H1 (cell line): ENCODE measurements at regions not wholly inside any gene's neighbourhood (a gene's known extent, or its start where the extent isn't known, plus 50 kb on each side); places are given as distances from the start of the nearest gene placed in this dataset.

Source experiments
- CTCF ChIA-PET: fragments of 300-600 bp; sonication (Branson Sonifier 250); formaldehyde crosslinking; loops from one replicate; lab custom pipeline; 2021; ENCODE audit not compliant: partially characterized antibody; lab: Charles Lee
- POLR2A ChIA-PET: fragments of 300-600 bp; sonication (Branson Sonifier 250); formaldehyde crosslinking; loops from one replicate; lab custom pipeline; 2021; ENCODE audit warnings: inconsistent platforms; ENCODE audit not compliant: partially characterized antibody; lab: Charles Lee
- DNase-seq, 2 experiments: peaks; one replicate each; pipeline versions ENCODE4 v3.0.0 to v3.0.0-alpha.2; 2010 to 2022; ENCODE audit warnings: low spot score in 2 of 2, low read depth in 1 of 2, mixed read lengths in 1 of 2
- FAIRE-seq: peaks from 2 replicates; lab custom pipeline; 2011; peaks lifted over from hg19 to GRCh38; lab: Jason Lieb, UNC
- H2AFZ ChIP-seq: 2 replicates; pipeline ENCODE4 v1.8.1; 2012; ENCODE audit warnings: low read length, inconsistent platforms
- H2AK5ac ChIP-seq: 2 replicates; pipeline ENCODE4 v1.6.1; 2013; ENCODE audit warnings: low read depth, low read length
- H2BK120ac ChIP-seq: replicated peaks from 2 replicates; pipeline ENCODE3; 2013; ENCODE audit warnings: low read depth, low read length, inconsistent platforms
- H2BK12ac ChIP-seq: 2 replicates; pipeline ENCODE4 v1.6.1; 2013; ENCODE audit warnings: low read depth, low read length
- H2BK15ac ChIP-seq: 2 replicates; pipeline ENCODE4 v1.6.1; 2013; ENCODE audit warnings: low read length
- H2BK20ac ChIP-seq: 2 replicates; pipeline ENCODE4 v1.6.1; 2013; ENCODE audit warnings: low read length
- H2BK5ac ChIP-seq: 2 replicates; pipeline ENCODE4 v1.6.1; 2013; ENCODE audit warnings: low read depth, low read length
- H3K14ac ChIP-seq: 2 replicates; pipeline ENCODE4 v1.6.1; 2013; ENCODE audit warnings: inconsistent platforms; ENCODE audit not compliant: insufficient read length
- H3K18ac ChIP-seq: 2 replicates; pipeline ENCODE4 v1.6.1; 2013; ENCODE audit warnings: low read length; ENCODE audit errors: extremely low read depth
- H3K23ac ChIP-seq: 2 replicates; pipeline ENCODE4 v1.6.1; 2013; ENCODE audit warnings: inconsistent platforms; ENCODE audit not compliant: insufficient read length
- H3K23me2 ChIP-seq: 2 replicates; pipeline ENCODE4 v1.6.1; 2013; ENCODE audit warnings: low read depth, low read length
- H3K27ac ChIP-seq: 2 replicates; pipeline ENCODE4 v1.6.1; 2011; ENCODE audit warnings: low read depth, low read length, inconsistent platforms
- H3K27me3 ChIP-seq, 4 experiments: replicated peaks in 1 of 4; 1 replicate in 1 of 4; 2 replicates in 3 of 4; pipeline versions ENCODE4 v1.6.1 to v1.8.1; 2011 to 2013; ENCODE audit warnings: low read length in 3 of 4, mild to moderate bottlenecking in 3 of 4, inconsistent platforms in 2 of 4, mixed read lengths in 2 of 4, moderate library complexity in 1 of 4; ENCODE audit not compliant: control insufficient read depth in 3 of 4, insufficient read depth in 3 of 4; ENCODE audit errors: extremely low read depth in 1 of 4
- H3K36me3 ChIP-seq, 4 experiments: 2 replicates each; pipeline versions ENCODE4 v1.6.1 to v1.8.1; 2011 to 2013; ENCODE audit warnings: mild to moderate bottlenecking in 4 of 4, low read length in 3 of 4, moderate library complexity in 2 of 4, control low read depth in 1 of 4, inconsistent platforms in 1 of 4; ENCODE audit not compliant: insufficient read depth in 4 of 4, control insufficient read depth in 2 of 4
- H3K4ac ChIP-seq: replicated peaks from 2 replicates; pipeline ENCODE3; 2013; ENCODE audit warnings: low read length, low read depth, mixed read lengths, inconsistent platforms; ENCODE audit not compliant: insufficient read length
- H3K4me1 ChIP-seq, 4 experiments: replicated peaks in 1 of 4; 1 replicate in 1 of 4; 2 replicates in 3 of 4; pipeline versions ENCODE4 v1.6.1 to v1.8.1; 2011 to 2013; ENCODE audit warnings: low read length in 3 of 4, inconsistent platforms in 2 of 4, mixed read lengths in 1 of 4; ENCODE audit not compliant: insufficient read depth in 4 of 4, control insufficient read depth in 3 of 4
- H3K4me2 ChIP-seq, 2 experiments: 2 replicates each; pipeline versions ENCODE4 v1.6.1 to v1.8.1; 2011 to 2013; ENCODE audit warnings: low read depth in 2 of 2, low read length in 2 of 2, control low read depth in 1 of 2, inconsistent platforms in 1 of 2, mild to moderate bottlenecking in 1 of 2; ENCODE audit not compliant: insufficient read depth in 1 of 2
- H3K4me3 ChIP-seq, 4 experiments: fragments of 200-600, 300-600 bp in 1 of 4; sonication (generic), shearing (Covaris generic), sonication (Bioruptor Twin) in 1 of 4; 2 replicates each; pipeline versions ENCODE4 v1.5.1 to v1.8.1; 2011 to 2016; ENCODE audit warnings: low read length in 4 of 4, low read depth in 3 of 4, control low read depth in 2 of 4, inconsistent platforms in 2 of 4, mild to moderate bottlenecking in 2 of 4, mixed read lengths in 1 of 4, moderate library complexity in 1 of 4; ENCODE audit not compliant: insufficient read depth in 2 of 4; ENCODE audit errors: extremely low read depth in 1 of 4
- H3K56ac ChIP-seq: replicated peaks from 2 replicates; pipeline ENCODE3; 2013; ENCODE audit warnings: low read depth, mild to moderate bottlenecking, mixed read lengths, low read length, inconsistent platforms; ENCODE audit not compliant: insufficient read length
- H3K79me1 ChIP-seq: 2 replicates; pipeline ENCODE4 v1.6.1; 2013; ENCODE audit warnings: low read depth, low read length, control low read depth
- H3K79me2 ChIP-seq, 2 experiments: 2 replicates each; pipeline versions ENCODE4 v1.6.1 to v1.8.1; 2012 to 2013; ENCODE audit warnings: low read length in 2 of 2, mild to moderate bottlenecking in 2 of 2, inconsistent platforms in 1 of 2; ENCODE audit not compliant: insufficient read depth in 2 of 2, control insufficient read depth in 1 of 2
- H3K9ac ChIP-seq, 4 experiments: replicated peaks in 1 of 4; 1 replicate in 1 of 4; 2 replicates in 3 of 4; pipeline versions ENCODE4 v1.6.1 to v1.8.1; 2011 to 2013; ENCODE audit warnings: low read depth in 3 of 4, low read length in 3 of 4, control low read depth in 2 of 4, mild to moderate bottlenecking in 2 of 4, moderate library complexity in 2 of 4, inconsistent platforms in 1 of 4; ENCODE audit errors: extremely low read depth in 1 of 4
- H3K9me3 ChIP-seq, 2 experiments: 2 replicates each; pipeline versions ENCODE4 v1.6.1 to v1.8.1; 2012 to 2013; ENCODE audit warnings: mild to moderate bottlenecking in 2 of 2, moderate library complexity in 2 of 2, control low read depth in 1 of 2, inconsistent platforms in 1 of 2, low read depth in 1 of 2, low read length in 1 of 2, mixed read lengths in 1 of 2; ENCODE audit not compliant: insufficient read depth in 2 of 2
- H4K20me1 ChIP-seq, 2 experiments: replicated peaks in 1 of 2; 2 replicates each; pipeline versions ENCODE3 to v1.8.1; 2011 to 2013; ENCODE audit warnings: inconsistent platforms in 2 of 2, low read length in 2 of 2, mild to moderate bottlenecking in 1 of 2; ENCODE audit not compliant: insufficient read depth in 2 of 2, control insufficient read depth in 1 of 2
- H4K5ac ChIP-seq: 2 replicates; pipeline ENCODE4 v1.6.1; 2013; ENCODE audit warnings: low read length, low read depth, mixed read lengths, inconsistent platforms; ENCODE audit not compliant: insufficient read length
- H4K8ac ChIP-seq: 2 replicates; pipeline ENCODE4 v1.8.0; 2013; ENCODE audit warnings: mild to moderate bottlenecking, moderate library complexity, low read length, inconsistent platforms; ENCODE audit not compliant: insufficient read depth; ENCODE audit errors: extremely low read depth
- H4K91ac ChIP-seq: replicated peaks from 2 replicates; pipeline ENCODE3; 2013; ENCODE audit warnings: low read length, mixed read lengths, inconsistent platforms; ENCODE audit not compliant: insufficient read length
- NRF1 ChIP-seq: IDR thresholded peaks from 2 replicates; pipeline ENCODE4 v1.6.1; 2011; ENCODE audit warnings: mild to moderate bottlenecking, low read depth, low read length, improper control_type of control experiment
- WGBS, 2 experiments: shearing (Covaris generic) in 1 of 2; methylation state at CpG; one replicate each; pipeline versions ENCODE4 v1.1.6 to v1.1.7; 2013 to 2015; ENCODE audit warnings: low lambda C conversion rate in 2 of 2, mixed read lengths in 2 of 2, inconsistent platforms in 1 of 2, low coverage in 1 of 2, missing lambda C conversion rate in 1 of 2; ENCODE audit not compliant: insufficient replicate concordance in 2 of 2, insufficient coverage in 1 of 2, insufficient read length in 1 of 2; ENCODE audit errors: extremely low coverage in 1 of 2, missing lambda C conversion rate in 1 of 2; 5-methylcytosine and 5-hydroxymethylcytosine counted together

DNA sequence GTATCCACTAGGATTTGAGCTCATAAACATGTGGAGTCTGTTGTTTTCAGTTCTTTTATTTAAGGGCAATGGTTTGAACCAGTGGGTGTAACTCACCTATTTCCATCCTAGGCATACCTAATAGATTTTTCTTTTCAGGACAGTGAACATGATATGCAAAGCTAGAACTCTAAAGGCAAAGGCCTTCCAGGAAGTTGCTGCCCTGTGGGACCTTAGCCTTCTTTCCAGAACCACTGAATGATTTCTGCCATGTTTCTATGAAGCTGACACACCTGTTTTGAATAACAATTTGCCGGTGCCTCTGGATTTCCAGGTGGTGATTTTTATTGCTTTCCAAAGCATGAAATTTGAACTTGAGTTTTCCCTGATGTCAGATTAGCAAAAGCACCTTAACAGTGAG is 372.9 kb upstream of the FAR2 start:
- no peak overlapping the region for H2AK5ac ChIP-seq
- H3K18ac ChIP-seq: no peak overlapping the region
- H3K79me1 ChIP-seq: no peaks in the 10 kb centered on the region
- H2BK120ac ChIP-seq: no peak overlapping the region
- no peaks in the 10 kb centered on the region for H3K4me1 ChIP-seq
- H3K9me3 ChIP-seq: no peaks in the 10 kb centered on the region
- no peak overlapping the region for H3K27ac ChIP-seq
- H3K9ac ChIP-seq: no peak overlapping the region
- no peak overlapping the region for H3K14ac ChIP-seq
- no peak overlapping the region for H2BK20ac ChIP-seq
- DNase-seq (no peak), FAIRE-seq (no peak)
- no peaks in the 10 kb centered on the region for H3K79me2 ChIP-seq
- H3K56ac ChIP-seq: no peak overlapping the region
- no peak overlapping the region for H4K5ac ChIP-seq
- POLR2A ChIA-PET: no interaction called here
- H3K36me3 ChIP-seq: no peaks in the 10 kb centered on the region
- H4K8ac ChIP-seq: no peak overlapping the region
- CTCF ChIA-PET: no interaction called here
- H2BK5ac ChIP-seq: no peak overlapping the region
- peaks cover 1% of the 10 kb centered on the region; the same call in 1 of the 2 replicates for H3K23me2 ChIP-seq
- no peak overlapping the region for H3K4me3 ChIP-seq
- TF ChIP-seq NRF1: no peak
- WGBS, 2 experiments: 95% methylated on average over 1 of the region's 1 CpG; no CpG with 5 or more reads in 1 of the 2 experiments
- H4K91ac ChIP-seq: no peak overlapping the region
- H4K20me1 ChIP-seq: no peaks in the 10 kb centered on the region
- no peak overlapping the region for H3K4me2 ChIP-seq
- H2BK12ac ChIP-seq: no peak overlapping the region
- H3K23ac ChIP-seq: no peak overlapping the region
- H3K4ac ChIP-seq: no peak overlapping the region
- H2AFZ ChIP-seq: no peak overlapping the region
- no peaks in the 10 kb centered on the region for H3K27me3 ChIP-seq
- no peak overlapping the region for H2BK15ac ChIP-seq
